Stimulated activated naive CD8-positive, alpha-beta T cell treated with anti-CD3 and anti-CD28 coated beads, Interleukin-15, Interleukin-2, amounts not matched to agents 100 U/mL and 50 U/mL, for 24 hours (primary cell): ENCODE measurements at regions not wholly inside any gene's neighbourhood (a gene's known extent, or its start where the extent isn't known, plus 50 kb on each side); places are given as distances from the start of the nearest gene placed in this dataset.
"Not testable (repeated sequence)": the region's sequence is repeated elsewhere in the genome, so short reads cannot be mapped to it uniquely, and the experiment has no call there.

Experiments used
- ATAC-seq: fragments of 150-1000 bp; cut with Tn5 transposase; one replicate; pipeline ENCODE4 v1.10.0; 2021
- DNase-seq: peaks from one replicate; pipeline ENCODE4 v3.0.0; 2021

GRCh38 chr14:105950364-105950892 lies 424.0 kb downstream of the TMEM121 start:
- not testable (repeated sequence) for ATAC-seq, DNase-seq

GRCh38 chr14:105951399-105951798 lies 425.0 kb downstream of the TMEM121 start:
- ATAC-seq: no peak

GRCh38 chr14:105952222-105952621 lies 425.8 kb downstream of the TMEM121 start:
- DNase-seq (no peak), ATAC-seq (no peak)

More at GRCh38 chr14:105951399-105951798, 425.0 kb downstream of the TMEM121 start:
- DNase-seq: no peak

GRCh38 chr14:105952826-105953225 lies 426.4 kb downstream of the TMEM121 start:
- DNase-seq (no peak), ATAC-seq (no peak)

GRCh38 chr14:105961625-105962024 lies 435.2 kb downstream of the TMEM121 start:
- ATAC-seq: not testable (repeated sequence)

GRCh38 chr14:105962532-105962931 lies 436.1 kb downstream of the TMEM121 start:
- no peak for ATAC-seq

More at GRCh38 chr14:105961625-105962024, 435.2 kb downstream of the TMEM121 start:
- not testable (repeated sequence) for DNase-seq

GRCh38 chr14:105968291-105968690 lies 441.9 kb downstream of the TMEM121 start:
- DNase-seq: no peak
- ATAC-seq: no peak

More at GRCh38 chr14:105962532-105962931, 436.1 kb downstream of the TMEM121 start:
- no peak for DNase-seq

GRCh38 chr14:105969026-105969425 lies 442.6 kb downstream of the TMEM121 start:
- not testable (repeated sequence) for ATAC-seq, DNase-seq

- not testable (repeated sequence) for DNase-seq, ATAC-seq
These were observed 444.4 kb downstream of the TMEM121 start for GRCh38 chr14:105970821-105971220.

GRCh38 chr14:105971593-105972500 lies 445.5 kb downstream of the TMEM121 start:
- no peak for DNase-seq
- ATAC-seq: no peak

GRCh38 chr14:105974902-105975301 lies 448.5 kb downstream of the TMEM121 start:
- ATAC-seq: peak; percentile 99
- DNase-seq: peak; percentile 91

- ATAC-seq: no peak
These were observed 452.4 kb downstream of the TMEM121 start for GRCh38 chr14:105978618-105979295.

GRCh38 chr14:105979446-105979845 lies 453.1 kb downstream of the TMEM121 start:
- ATAC-seq: no peak
- no peak for DNase-seq

More at GRCh38 chr14:105978618-105979295, 452.4 kb downstream of the TMEM121 start:
- DNase-seq: no peak

- ATAC-seq (no peak), DNase-seq (no peak)
These were observed 453.8 kb downstream of the TMEM121 start for GRCh38 chr14:105980224-105980623.

- ATAC-seq, DNase-seq: not testable (repeated sequence)
These were observed 455.3 kb downstream of the TMEM121 start for GRCh38 chr14:105981517-105982302.

GRCh38 chr14:105982664-105983063 lies 456.3 kb downstream of the TMEM121 start:
- no peak for DNase-seq

GRCh38 chr14:105986894-105987284 lies 460.5 kb downstream of the TMEM121 start:
- DNase-seq (no peak), ATAC-seq (no peak)

More at GRCh38 chr14:105982664-105983063, 456.3 kb downstream of the TMEM121 start:
- no peak for ATAC-seq

GRCh38 chr14:105987563-105987962 lies 461.2 kb downstream of the TMEM121 start:
- DNase-seq: no peak
- ATAC-seq: peak; percentile 25

- DNase-seq (peak; percentile 47), ATAC-seq (peak; percentile 75)
These were observed 463.4 kb downstream of the TMEM121 start for GRCh38 chr14:105989566-105990302.

GRCh38 chr14:105991677-105992076 lies 465.3 kb downstream of the TMEM121 start:
- ATAC-seq, DNase-seq: not testable (repeated sequence)

- ATAC-seq (peak; percentile 72), DNase-seq (no peak)
These were observed 467.4 kb downstream of the TMEM121 start for GRCh38 chr14:105993814-105994213.
